T-cell (primary cell): ENCODE measurements at regions not wholly inside any gene's neighbourhood (a gene's known extent, or its start where the extent isn't known, plus 50 kb on each side); places are given as distances from the start of the nearest gene placed in this dataset.

Experiments
- ATAC-seq, 4 experiments: fragments of 200-7000 bp in 3 of 4; fragments of 150-1000 bp in 1 of 4; cut with Tn5 transposase; replicated peaks in 1 of 4; 1 replicate in 3 of 4; 2 replicates in 1 of 4; pipeline ENCODE4 v1.10.0; 2021; ENCODE audit warnings: moderate library complexity in 3 of 4, mild to moderate bottlenecking in 2 of 4, moderate number of reproducible peaks in 1 of 4
- CTCF ChIA-PET, 2 donors: fragments of 300-600 bp; sonication (Branson Sonifier 250); formaldehyde crosslinking; loops; one replicate each; lab custom pipeline; 2022; ENCODE audit warnings: antibody characterized with exemption in 2 of 2; lab: Charles Lee
- POLR2A ChIA-PET, 2 donors: fragments of 300-600 bp; sonication (Branson Sonifier 250); formaldehyde crosslinking; loops; one replicate each; lab custom pipeline; 2022; ENCODE audit warnings: antibody characterized with exemption in 2 of 2; lab: Charles Lee
- DNase-seq, 35 experiments: peaks; one replicate each; pipeline versions ENCODE4 v3.0.0 to v3.0.0-alpha.2; 2013 to 2023
- H3K27ac ChIP-seq: one replicate; pipeline ENCODE4 v1.5.1; 2013; ENCODE audit warnings: low read length
- H3K27me3 ChIP-seq, 2 experiments: replicated peaks in 1 of 2; 1 replicate in 1 of 2; 2 replicates in 1 of 2; pipeline versions ENCODE4 v1.6.1 to v1.7.0; 2013; ENCODE audit warnings: low read length in 1 of 2, mixed read lengths in 1 of 2; ENCODE audit not compliant: control insufficient read depth in 2 of 2, insufficient read depth in 2 of 2; ENCODE audit errors: extremely low read depth in 1 of 2
- H3K36me3 ChIP-seq, 2 donors: 1 replicate in 1 of 2; 2 replicates in 1 of 2; pipeline versions ENCODE4 v1.6.1 to v1.7.0; 2013; ENCODE audit warnings: low read length in 1 of 2; ENCODE audit not compliant: control insufficient read depth in 2 of 2, insufficient read depth in 1 of 2; ENCODE audit errors: extremely low read depth in 1 of 2
- H3K4me1 ChIP-seq, 2 experiments: 1 replicate in 1 of 2; 2 replicates in 1 of 2; pipeline versions ENCODE4 v1.6.1 to v1.7.0; 2013; ENCODE audit warnings: low read length in 2 of 2, mixed read lengths in 1 of 2; ENCODE audit not compliant: insufficient read depth in 2 of 2, control insufficient read depth in 1 of 2; ENCODE audit errors: extremely low read depth in 1 of 2
- H3K4me3 ChIP-seq, 2 donors: 1 replicate in 1 of 2; 2 replicates in 1 of 2; pipeline versions ENCODE4 v1.5.1 to v1.7.0; 2013; ENCODE audit warnings: mild to moderate bottlenecking in 2 of 2, low read length in 1 of 2, moderate library complexity in 1 of 2; ENCODE audit not compliant: control insufficient read depth in 1 of 2; ENCODE audit errors: extremely low read depth in 1 of 2
- H3K9me3 ChIP-seq: 2 replicates; pipeline ENCODE4 v1.7.0; 2013
- H3K27ac Mint-ChIP-seq, 2 donors: one replicate each; pipeline ENCODE4 v1.8.0; 2020 to 2021; ENCODE audit warnings: mild to moderate bottlenecking in 2 of 2, mixed read lengths in 2 of 2
- H3K27me3 Mint-ChIP-seq, 2 donors: one replicate each; pipeline ENCODE4 v1.8.0; 2021 to 2022; ENCODE audit warnings: mixed read lengths in 2 of 2
- H3K36me3 Mint-ChIP-seq: one replicate; pipeline ENCODE4 v1.8.0; 2021; ENCODE audit warnings: mixed read lengths
- H3K4me1 Mint-ChIP-seq, 3 donors: one replicate each; pipeline ENCODE4 v1.8.0; 2020 to 2022; ENCODE audit warnings: mixed read lengths in 3 of 3, mild to moderate bottlenecking in 1 of 3
- H3K4me3 Mint-ChIP-seq, 3 donors: one replicate each; pipeline ENCODE4 v1.8.0; 2020 to 2022; ENCODE audit warnings: mild to moderate bottlenecking in 3 of 3, mixed read lengths in 3 of 3, moderate library complexity in 3 of 3
- H3K9me3 Mint-ChIP-seq, 3 donors: one replicate each; pipeline ENCODE4 v1.8.0; 2020 to 2022; ENCODE audit warnings: mixed read lengths in 3 of 3
- WGBS: methylation state at CpG from one replicate; pipeline ENCODE4 v1.1.5; 2013; ENCODE audit warnings: missing lambda C conversion rate; ENCODE audit not compliant: insufficient coverage; 5-methylcytosine and 5-hydroxymethylcytosine counted together

DNA sequence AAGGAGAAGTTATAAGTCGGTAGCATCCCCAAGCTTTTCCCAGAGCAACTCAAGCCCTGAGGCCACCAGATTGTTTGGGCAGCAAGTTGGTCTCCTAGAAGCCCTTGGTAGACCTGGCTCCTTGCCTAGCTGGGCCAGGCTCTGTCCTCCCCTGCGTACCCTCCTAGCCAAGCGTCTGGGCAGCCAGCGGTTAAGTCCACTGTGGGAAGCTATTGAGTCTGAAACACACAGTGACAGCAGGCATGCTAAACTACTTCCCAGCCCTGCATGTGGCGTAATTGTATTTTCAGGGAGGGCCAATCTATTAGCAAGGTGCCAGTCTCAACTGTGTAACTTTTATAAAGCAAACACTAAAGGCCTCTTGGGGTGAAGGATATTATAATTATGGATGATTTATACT, 419.1 kb upstream of the RBFOX1 start:
- H3K36me3 ChIP-seq, result no peaks in the 10 kb centered on the region
- no peaks in the 10 kb centered on the region for H3K27me3 Mint-ChIP-seq
- POLR2A ChIA-PET, result no interaction called here
- H3K27ac Mint-ChIP-seq, result no peak overlapping the region
- DNase-seq, result no peak
- no peak overlapping the region for H3K4me3 Mint-ChIP-seq
- peaks cover 9 to 11% (median 9%) of the 10 kb centered on the region in 3 donors for H3K9me3 Mint-ChIP-seq
- CTCF ChIA-PET, result no interaction called here
- H3K4me3 ChIP-seq, result no peak overlapping the region
- H3K4me1 Mint-ChIP-seq, result no peaks in the 10 kb centered on the region
- H3K36me3 Mint-ChIP-seq, result no peaks in the 10 kb centered on the region
- 86% methylated on average over 2 of the region's 5 CpGs for WGBS
- no peak overlapping the region for H3K27ac ChIP-seq
- H3K9me3 ChIP-seq, result no peaks in the 10 kb centered on the region
- no peaks in the 10 kb centered on the region for H3K4me1 ChIP-seq
- no peak for ATAC-seq
- H3K27me3 ChIP-seq, result no peaks in the 10 kb centered on the region

DNA sequence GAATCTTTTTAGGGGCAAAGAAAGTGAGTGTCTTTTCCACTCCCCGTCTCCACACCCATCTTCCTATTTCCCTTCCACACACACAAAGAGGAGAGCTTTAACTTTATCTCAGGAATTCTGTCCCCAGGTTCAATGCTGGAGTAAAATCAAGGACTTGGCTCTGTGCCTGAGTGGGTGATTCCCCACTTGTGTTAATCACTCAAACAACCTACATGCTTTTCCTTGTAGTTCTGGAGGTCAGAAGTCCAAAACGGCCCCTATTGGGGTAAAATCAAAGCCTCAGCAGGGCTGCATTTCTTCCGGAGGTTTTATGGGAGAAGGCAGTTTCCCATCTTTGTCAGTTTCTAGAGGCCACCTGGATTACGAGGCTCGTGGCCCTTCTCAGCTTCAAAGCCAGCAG, 422.3 kb upstream of the RBFOX1 start:
- Mint-ChIP-seq H3K9me3 (peaks cover 8 to 13% (median 12%) of the 10 kb centered on the region in 3 donors), H3K4me3 (no peak overlapping the region), H3K36me3 (no peaks in the 10 kb centered on the region), H3K4me1 (no peaks in the 10 kb centered on the region), H3K27me3 (no peaks in the 10 kb centered on the region), H3K27ac (no peak overlapping the region)
- 63% methylated on average over 4 of the region's 5 CpGs for WGBS
- POLR2A ChIA-PET, result no interaction called here
- Histone ChIP-seq H3K36me3 (no peaks in the 10 kb centered on the region), H3K9me3 (no peaks in the 10 kb centered on the region), H3K27me3 (no peaks in the 10 kb centered on the region), H3K27ac (no peak overlapping the region), H3K4me1 (no peaks in the 10 kb centered on the region), H3K4me3 (no peak overlapping the region)
- no peak for DNase-seq
- CTCF ChIA-PET, result no interaction called here
- ATAC-seq, result no peak

DNA sequence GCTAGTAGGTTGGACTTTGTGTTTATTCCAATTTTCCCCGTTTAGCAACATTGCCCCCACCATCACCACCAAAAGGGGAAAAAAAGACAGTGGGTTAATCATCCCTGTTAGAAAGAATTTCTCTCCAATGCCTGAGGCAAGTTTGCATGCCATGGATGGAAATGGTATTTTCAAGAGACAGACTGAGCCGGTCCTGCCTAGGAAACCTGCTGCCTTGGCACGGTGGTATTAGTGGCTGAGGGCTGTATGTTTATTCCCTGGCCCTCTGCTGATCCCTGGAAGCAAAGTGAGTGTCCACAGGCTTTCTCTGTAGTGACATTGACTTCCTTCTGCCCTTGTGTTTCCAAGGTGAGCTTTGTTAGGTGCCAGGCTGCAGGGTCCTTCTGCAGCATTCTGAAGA, 427.0 kb upstream of the RBFOX1 start:
- ChIA-PET CTCF (no interaction called here), POLR2A (no interaction called here)
- Mint-ChIP-seq H3K9me3 (peaks cover 12 to 20% (median 15%) of the 10 kb centered on the region in 3 donors), H3K4me1 (no peaks in the 10 kb centered on the region), H3K27me3 (no peaks in the 10 kb centered on the region), H3K36me3 (no peaks in the 10 kb centered on the region), H3K4me3 (no peak overlapping the region), H3K27ac (no peak overlapping the region)
- no peaks in the 10 kb centered on the region for H3K36me3 ChIP-seq
- H3K4me1 ChIP-seq, result no peaks in the 10 kb centered on the region
- ATAC-seq (no peak), DNase-seq (no peak)
- no peaks in the 10 kb centered on the region for H3K27me3 ChIP-seq
- no peak overlapping the region for H3K27ac ChIP-seq
- WGBS, result 79% methylated on average over 2 of the region's 3 CpGs
- H3K4me3 ChIP-seq, result no peak overlapping the region
- H3K9me3 ChIP-seq, result no peaks in the 10 kb centered on the region

DNA sequence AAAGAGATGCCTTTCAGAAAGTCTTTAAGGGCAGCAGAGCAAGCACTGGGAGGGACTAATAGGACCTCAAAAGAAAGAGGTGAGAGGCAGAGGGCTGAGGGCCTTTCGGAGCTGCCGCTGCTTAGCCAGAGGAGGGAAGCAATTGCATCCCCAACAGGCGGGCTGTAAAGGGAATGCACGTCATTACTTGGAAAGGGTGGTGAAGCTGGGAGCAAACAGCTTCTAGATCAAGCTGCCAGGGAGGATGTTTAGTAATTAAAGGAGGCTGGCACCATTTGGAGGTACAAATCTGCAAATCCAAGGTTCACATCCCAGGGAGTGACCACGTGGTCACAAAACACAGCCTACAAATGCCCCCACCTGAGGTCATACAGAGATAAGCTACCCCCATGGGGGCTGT, 429.0 kb upstream of the RBFOX1 start:
- Mint-ChIP-seq H3K36me3 (no peaks in the 10 kb centered on the region), H3K27me3 (no peaks in the 10 kb centered on the region), H3K4me1 (no peaks in the 10 kb centered on the region), H3K27ac (no peak overlapping the region), H3K4me3 (no peak overlapping the region), H3K9me3 (peaks cover 15 to 31% (median 18%) of the 10 kb centered on the region in 3 donors)
- Histone ChIP-seq H3K27me3 (no peaks in the 10 kb centered on the region), H3K36me3 (no peaks in the 10 kb centered on the region), H3K4me3 (no peak overlapping the region), H3K9me3 (no peaks in the 10 kb centered on the region), H3K4me1 (no peaks in the 10 kb centered on the region), H3K27ac (no peak overlapping the region)
- ChIA-PET POLR2A (no interaction called here), CTCF (no interaction called here)
- ATAC-seq, result no peak
- WGBS, result 95% methylated on average over 4 of the region's 5 CpGs
- no peak for DNase-seq

DNA sequence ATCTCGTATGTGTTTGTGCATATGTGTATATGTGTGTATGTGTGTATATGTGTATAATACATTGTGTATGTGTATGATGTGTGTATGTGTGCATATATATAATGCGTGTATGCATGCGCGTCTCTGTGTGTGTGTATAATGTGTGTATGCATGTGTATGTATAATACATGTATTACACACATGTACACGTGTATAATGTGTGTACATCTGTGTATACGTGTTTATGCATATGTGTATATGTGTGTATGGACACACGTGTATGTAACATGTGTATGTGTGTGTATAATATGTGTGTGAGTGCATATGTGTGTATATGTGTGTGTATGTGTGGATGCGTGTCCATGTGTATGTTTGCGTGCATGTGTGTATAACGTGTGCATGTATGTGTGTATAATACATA, 433.7 kb upstream of the RBFOX1 start:
- WGBS, result 86% methylated on average over 6 of the region's 10 CpGs
- ChIA-PET CTCF (interaction anchor here in 1 of 2 donors (0.6 kb wide), 1 partner anchor 11 kb away, joined by 5 read pairs; no protein-coding TSS in a partner anchor), POLR2A (interaction anchor here in 1 of 2 donors (0.6 kb wide), 1 partner anchor 692 kb away, joined by 6 read pairs; no protein-coding TSS in a partner anchor)
- no peak overlapping the region for H3K27ac Mint-ChIP-seq
- H3K4me3 Mint-ChIP-seq, result no peak overlapping the region
- Histone ChIP-seq H3K36me3 (no peaks in the 10 kb centered on the region), H3K4me1 (no peaks in the 10 kb centered on the region), H3K27me3 (no peaks in the 10 kb centered on the region), H3K9me3 (no peaks in the 10 kb centered on the region), H3K27ac (no peak overlapping the region), H3K4me3 (no peak overlapping the region)
- no peaks in the 10 kb centered on the region for H3K27me3 Mint-ChIP-seq
- DNase-seq (no peak), ATAC-seq (no peak)
- peaks cover 8 to 24% (median 18%) of the 10 kb centered on the region in 3 donors for H3K9me3 Mint-ChIP-seq
- H3K4me1 Mint-ChIP-seq, result no peaks in the 10 kb centered on the region
- no peaks in the 10 kb centered on the region for H3K36me3 Mint-ChIP-seq

DNA sequence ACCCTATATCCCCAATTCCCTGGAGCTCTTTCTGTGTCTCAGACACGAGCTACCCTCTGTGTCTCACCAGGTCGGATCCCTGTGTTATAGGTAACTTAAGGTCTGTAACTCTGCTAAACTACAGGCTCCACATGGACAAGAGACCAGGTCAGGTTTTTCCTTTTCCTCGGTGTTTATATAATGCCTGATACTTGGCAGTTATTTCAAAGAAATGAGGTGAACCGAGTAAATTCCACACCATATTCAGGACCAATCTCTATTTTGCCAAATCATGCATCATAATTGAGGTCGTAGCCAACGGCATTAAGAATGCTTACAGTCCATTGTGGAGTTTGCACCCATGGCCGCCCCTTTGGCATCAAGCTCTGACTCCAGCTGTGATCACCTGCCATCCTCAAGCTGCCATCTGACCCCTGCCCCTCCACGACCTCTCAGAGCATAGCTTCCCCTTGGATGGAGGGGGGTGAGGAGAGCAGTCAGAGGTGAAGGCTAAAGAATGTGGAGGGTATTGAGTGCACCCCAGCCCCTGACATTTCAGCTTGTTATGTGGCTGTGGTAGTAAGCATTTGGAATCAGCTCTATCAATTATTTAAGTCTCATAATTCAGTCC, 434.7 kb upstream of the RBFOX1 start:
- H3K9me3 ChIP-seq, result no peaks in the 10 kb centered on the region
- Mint-ChIP-seq H3K36me3 (no peaks in the 10 kb centered on the region), H3K27ac (no peak overlapping the region), H3K27me3 (no peaks in the 10 kb centered on the region), H3K4me1 (no peaks in the 10 kb centered on the region), H3K9me3 (peaks cover 9 to 24% (median 19%) of the 10 kb centered on the region in 3 donors), H3K4me3 (no peak overlapping the region)
- H3K4me3 ChIP-seq, result no peak overlapping the region
- CTCF ChIA-PET, result no interaction called here
- WGBS, result 92% methylated on average over 2 of the region's 8 CpGs
- no peak for DNase-seq
- H3K27me3 ChIP-seq, result no peaks in the 10 kb centered on the region
- H3K27ac ChIP-seq, result no peak overlapping the region
- no peaks in the 10 kb centered on the region for H3K4me1 ChIP-seq
- no peak for ATAC-seq
- no peaks in the 10 kb centered on the region for H3K36me3 ChIP-seq
- POLR2A ChIA-PET, result interaction anchor here in 1 of 2 donors (0.5 kb wide), 1 partner anchor 31 kb away, joined by 4 read pairs; no protein-coding TSS in a partner anchor
